Epithelial cell of prostate (primary cell): ENCODE measurements at regions not wholly inside any gene's neighbourhood (a gene's known extent, or its start where the extent isn't known, plus 50 kb on each side); places are given as distances from the start of the nearest gene placed in this dataset.
A peak's percentile ranks its signal among the peaks of the same experiment; 100 is the strongest.
"Not testable (repeated sequence)": the region's sequence is repeated elsewhere in the genome, so short reads cannot be mapped to it uniquely, and the experiment has no call there.

Experiments
- DNase-seq: peaks from one replicate; pipeline ENCODE4 v3.0.0-alpha.2; 2011; ENCODE audit warnings: low read depth, low spot score
- H3K27ac ChIP-seq: fragments of 450-650 bp; 2 replicates; pipeline ENCODE4 v1.5.1; 2017; ENCODE audit warnings: mild to moderate bottlenecking

DNA sequence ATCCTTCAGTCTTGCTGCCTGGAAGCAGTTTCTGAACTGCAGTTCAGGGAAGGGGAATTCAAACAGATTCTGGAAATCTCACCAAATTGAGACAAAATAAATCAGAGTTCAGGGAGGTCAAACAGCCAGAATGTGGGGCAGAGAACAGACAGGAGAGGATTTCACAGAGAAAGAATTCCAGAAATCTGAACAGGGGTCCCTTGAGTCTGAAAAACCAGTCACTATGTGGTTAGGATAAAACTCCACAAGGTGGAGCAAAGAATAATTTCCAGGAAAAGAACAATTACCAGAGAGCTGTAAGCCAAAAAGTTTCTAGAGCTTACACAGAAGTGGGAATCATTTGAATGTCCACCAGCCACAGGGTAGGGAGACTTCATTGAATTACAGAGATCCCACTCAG is 84.7 kb downstream of the URB2 start:
- DNase-seq, result no peak
- no peak overlapping the region for H3K27ac ChIP-seq

- H3K27ac ChIP-seq, result no peak overlapping the region
- no peak for DNase-seq
Measured at GRCh38 chr1:229714306-229714705, 88.3 kb downstream of the URB2 start.

GRCh38 chr1:229714964-229715603 is 89.0 kb downstream of the URB2 start:
- no peak overlapping the region for H3K27ac ChIP-seq
- DNase-seq, result peak; percentile 2

DNA sequence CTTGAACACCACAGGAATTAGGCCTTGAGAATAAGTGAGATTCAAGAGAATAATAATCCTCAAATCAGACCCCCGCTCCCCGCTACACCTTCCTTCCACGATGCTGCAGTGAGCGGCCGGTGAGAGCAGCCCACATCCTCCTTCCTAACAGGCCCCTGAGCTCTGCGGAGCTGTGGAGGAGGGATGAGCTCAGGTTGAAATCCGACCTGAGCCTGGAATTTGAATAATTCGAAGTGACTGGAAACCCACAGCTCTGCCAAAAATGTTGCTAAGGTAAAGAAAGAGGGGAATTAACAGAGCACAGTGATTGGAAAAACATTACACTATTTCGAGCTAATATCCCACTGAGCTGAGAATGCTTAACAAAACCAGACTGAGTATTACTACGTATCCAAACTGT is 90.0 kb downstream of the URB2 start:
- DNase-seq, result no peak

DNA sequence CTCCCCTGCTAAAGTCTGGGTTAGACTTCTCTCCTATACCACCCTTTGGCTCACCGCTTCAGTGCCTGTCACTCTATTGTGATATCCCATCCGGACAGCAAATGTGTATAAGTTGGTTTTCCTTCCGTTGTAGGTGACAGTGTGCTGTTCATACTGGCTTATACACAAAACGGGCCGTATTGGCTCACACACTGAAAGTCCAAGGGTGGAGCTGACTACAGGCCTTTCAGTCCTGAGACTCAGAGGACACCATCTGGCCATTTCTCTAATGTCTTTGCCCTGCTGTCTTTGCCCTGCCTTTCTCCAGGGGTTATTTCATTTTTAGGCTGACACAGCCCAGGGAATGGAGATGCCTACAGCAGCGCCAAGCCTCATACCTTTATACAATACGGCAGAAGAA is 90.7 kb downstream of the URB2 start:
- DNase-seq, result no peak
- no peak overlapping the region for H3K27ac ChIP-seq

More for the DNA sequence above, 90.0 kb downstream of the URB2 start:
- H3K27ac ChIP-seq, result no peak overlapping the region

DNA sequence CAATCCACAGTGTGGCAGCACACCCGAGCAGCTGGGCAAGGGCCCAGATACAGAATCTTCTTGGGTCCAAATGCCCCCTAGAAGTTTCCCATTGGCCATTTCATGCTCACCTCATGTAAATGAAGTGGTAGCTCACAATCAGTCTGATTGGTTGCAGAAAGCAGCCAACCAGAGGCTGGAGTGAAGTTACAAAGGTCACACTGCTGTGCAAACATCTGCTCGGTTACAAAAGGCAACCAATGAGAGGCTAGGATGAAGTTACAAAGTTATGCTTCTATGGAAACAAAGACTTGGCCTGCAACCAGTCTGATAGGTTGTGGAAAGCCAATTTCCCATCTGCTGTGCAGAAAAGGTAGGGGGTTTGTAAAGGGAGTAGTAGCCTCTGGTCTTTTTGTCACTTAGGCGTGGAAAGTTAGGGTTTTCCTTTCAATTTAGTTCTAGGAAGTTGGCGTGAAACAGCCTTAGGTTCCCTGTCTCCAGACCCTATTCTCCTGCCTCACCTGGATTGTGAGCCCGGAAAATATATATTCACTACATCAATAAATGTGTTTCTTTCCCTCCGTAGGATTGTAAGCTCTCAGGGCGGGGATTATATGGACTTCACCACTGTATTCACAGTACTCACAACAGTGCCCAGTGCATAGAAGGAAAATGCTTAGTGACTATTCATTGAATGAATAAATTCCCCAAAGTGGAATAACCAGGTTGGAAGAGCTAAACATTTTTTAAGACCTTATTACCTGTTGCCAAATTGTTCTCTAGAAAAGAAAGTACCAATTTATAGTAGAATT is 91.9 kb downstream of the URB2 start:
- H3K27ac ChIP-seq, result no peak overlapping the region
- no peak for DNase-seq

DNA sequence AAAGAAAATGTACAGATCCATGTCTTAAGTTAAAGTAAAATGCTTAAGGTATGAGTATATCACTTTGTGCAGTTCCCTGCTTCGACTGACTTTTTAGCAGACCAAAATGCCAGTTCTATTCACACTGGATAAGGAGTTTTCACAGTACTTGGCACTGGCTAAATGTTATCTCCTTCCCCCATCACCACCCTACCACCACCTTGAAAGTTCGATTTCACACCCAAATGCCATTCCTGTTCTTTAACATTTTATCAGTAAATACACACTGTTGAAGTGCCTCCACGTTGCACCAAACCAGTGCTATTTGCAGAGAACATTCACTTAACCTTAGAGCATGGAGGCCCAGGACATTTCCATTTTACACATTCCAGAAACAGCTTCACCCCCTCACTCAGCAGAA is 100.0 kb downstream of the URB2 start:
- H3K27ac ChIP-seq, result no peak overlapping the region
- DNase-seq, result no peak

GRCh38 chr1:229729916-229730315 is 103.9 kb downstream of the URB2 start:
- no peak for DNase-seq
- no peak overlapping the region for H3K27ac ChIP-seq

DNA sequence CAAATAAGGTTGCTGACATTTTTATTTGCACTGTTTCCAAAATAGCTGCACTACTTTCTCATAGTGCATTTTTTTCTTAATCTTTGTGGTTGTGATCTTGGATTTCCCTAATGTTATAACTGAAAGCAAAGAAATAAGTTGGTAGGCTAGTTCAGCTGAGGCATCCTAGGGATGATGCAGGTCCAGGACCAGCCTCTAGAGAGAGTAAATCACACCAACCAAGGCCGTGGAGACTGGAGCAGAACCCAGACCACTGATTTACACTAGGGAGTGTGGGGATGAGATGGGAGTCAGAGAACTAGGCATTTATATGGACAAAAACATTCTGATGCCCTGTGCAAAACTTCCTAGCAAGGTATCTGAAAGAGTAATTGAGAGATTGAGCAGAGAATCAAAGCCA is 104.5 kb downstream of the URB2 start:
- H3K27ac ChIP-seq, result no peak overlapping the region
- DNase-seq, result no peak

DNA sequence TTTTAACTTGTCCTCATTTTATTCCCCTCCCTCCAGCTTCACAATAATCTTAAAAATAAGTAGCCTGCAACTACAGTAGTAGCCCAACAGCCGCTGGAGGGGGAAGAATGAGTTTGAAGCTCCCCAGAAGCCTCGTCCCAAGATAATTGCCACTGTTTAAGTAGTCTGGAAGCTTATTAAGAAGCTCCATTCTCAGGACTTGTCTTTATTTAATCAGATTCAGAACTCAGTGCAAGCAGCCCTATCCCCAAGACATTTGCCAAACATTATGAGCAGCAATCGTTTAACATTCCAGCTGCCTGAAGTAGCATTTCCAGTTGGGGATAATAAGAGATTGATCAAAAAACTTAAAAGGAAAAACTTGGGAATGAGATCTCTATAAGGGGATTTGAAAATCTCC is 106.0 kb downstream of the URB2 start:
- H3K27ac ChIP-seq, result no peak overlapping the region
- DNase-seq, result no peak

DNA sequence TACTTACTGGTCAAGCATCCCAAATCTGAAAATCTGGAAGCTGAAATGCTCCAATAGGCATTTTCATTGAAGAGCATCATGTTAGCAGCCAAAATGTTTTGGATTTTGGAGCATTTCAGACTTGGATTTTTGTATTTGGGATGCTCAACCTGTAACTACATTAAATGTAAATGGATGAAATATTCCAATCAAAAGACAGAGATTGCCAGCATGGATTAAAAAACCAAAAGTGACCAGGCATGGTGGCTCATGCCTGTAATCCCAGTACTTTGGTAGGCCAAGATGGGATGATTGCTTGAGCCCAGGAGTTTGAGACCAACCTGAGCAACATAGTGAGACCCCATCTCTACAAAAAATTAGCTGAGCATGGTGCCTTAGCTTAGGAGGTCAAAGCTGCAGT is 110.3 kb downstream of the URB2 start:
- no peak overlapping the region for H3K27ac ChIP-seq
- no peak for DNase-seq

- not testable (repeated sequence) for DNase-seq, H3K27ac ChIP-seq
Measured at GRCh38 chr1:229742614-229743013, 116.6 kb downstream of the URB2 start.

- no peak overlapping the region for H3K27ac ChIP-seq
- no peak for DNase-seq
Measured at GRCh38 chr1:229749992-229750391, 123.9 kb downstream of the URB2 start.

DNA sequence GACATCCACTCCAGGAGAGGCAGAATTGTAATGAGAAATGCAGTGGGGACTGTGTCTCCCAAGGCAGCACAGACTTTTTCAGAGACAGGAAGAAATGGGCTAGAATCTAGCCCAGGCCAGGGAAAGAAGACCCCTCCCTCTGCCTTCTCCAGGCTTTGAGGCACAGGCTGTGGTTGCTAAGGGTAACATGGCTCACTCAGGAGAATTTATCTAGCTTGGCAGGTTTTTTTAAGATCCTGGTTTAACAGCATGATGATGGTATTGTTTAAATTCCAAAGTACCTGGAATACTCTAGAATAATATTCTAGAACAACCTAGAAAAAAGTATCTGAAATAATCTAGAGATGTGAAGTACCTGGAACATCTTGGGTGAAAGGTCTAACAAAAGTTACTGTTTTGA is 125.6 kb downstream of the URB2 start:
- no peak overlapping the region for H3K27ac ChIP-seq
- DNase-seq, result no peak

GRCh38 chr1:229752679-229753078 is 126.6 kb downstream of the URB2 start:
- no peak for DNase-seq
- H3K27ac ChIP-seq, result no peak overlapping the region

DNA sequence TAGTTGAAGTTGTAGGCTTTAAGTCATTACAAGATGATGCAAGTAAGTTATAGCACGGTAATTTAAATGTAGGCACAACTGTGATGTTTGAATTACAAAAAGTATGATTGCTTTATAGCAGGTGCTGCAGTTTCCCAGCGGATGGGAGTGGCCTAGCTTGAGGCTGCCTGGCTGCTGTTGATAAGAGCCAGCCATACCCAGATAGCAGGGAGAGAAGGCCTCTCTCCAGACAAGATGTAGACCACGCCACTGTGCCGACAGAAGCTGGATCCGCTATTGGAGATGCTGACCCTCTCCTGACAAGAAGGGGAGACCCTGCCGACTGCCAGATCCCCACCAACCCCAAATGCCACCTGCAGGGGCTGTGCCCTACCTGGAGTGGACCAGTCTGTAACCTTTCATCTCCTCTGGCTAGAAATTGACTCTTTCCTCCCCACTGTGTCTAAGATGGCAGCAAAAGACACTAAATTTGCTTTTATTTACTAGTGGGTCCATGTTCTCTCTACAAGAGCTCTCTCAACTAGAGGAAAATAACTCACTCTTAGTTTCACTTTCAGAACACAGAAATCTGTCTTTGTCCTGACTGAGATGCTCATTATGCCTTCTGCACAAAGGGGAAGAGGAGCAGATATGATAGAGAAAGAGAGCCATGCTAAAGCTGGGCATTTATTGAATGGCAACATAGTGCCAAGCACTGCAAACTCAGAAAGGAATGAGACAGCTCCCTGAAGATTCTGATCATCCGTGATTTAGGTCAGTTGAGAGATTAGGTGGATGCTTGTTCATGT is 127.9 kb downstream of the URB2 start:
- DNase-seq, result no peak
- H3K27ac ChIP-seq, result no peak overlapping the region

DNA sequence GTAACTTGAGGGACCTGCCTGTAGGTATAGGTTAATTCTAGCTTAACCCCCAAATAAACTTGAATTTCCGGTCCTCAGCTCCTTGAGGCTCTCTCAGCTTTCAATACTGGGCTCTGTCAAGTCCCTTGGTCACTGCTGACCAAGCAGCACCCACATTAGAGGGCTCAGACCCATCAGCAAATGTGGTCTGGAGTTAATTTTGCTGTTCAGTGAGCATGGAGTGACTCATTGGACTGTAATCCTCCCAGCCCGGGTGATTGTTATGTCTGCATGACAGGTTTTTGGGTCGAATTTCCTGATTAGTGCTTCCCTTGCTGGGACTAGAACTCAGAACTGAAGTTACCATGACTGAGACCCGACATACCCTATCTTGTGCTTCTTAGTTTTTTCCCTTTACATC is 130.6 kb downstream of the URB2 start:
- no peak for DNase-seq
- H3K27ac ChIP-seq, result no peak overlapping the region

GRCh38 chr1:229757226-229757625 is 131.2 kb downstream of the URB2 start:
- no peak overlapping the region for H3K27ac ChIP-seq
- no peak for DNase-seq

DNA sequence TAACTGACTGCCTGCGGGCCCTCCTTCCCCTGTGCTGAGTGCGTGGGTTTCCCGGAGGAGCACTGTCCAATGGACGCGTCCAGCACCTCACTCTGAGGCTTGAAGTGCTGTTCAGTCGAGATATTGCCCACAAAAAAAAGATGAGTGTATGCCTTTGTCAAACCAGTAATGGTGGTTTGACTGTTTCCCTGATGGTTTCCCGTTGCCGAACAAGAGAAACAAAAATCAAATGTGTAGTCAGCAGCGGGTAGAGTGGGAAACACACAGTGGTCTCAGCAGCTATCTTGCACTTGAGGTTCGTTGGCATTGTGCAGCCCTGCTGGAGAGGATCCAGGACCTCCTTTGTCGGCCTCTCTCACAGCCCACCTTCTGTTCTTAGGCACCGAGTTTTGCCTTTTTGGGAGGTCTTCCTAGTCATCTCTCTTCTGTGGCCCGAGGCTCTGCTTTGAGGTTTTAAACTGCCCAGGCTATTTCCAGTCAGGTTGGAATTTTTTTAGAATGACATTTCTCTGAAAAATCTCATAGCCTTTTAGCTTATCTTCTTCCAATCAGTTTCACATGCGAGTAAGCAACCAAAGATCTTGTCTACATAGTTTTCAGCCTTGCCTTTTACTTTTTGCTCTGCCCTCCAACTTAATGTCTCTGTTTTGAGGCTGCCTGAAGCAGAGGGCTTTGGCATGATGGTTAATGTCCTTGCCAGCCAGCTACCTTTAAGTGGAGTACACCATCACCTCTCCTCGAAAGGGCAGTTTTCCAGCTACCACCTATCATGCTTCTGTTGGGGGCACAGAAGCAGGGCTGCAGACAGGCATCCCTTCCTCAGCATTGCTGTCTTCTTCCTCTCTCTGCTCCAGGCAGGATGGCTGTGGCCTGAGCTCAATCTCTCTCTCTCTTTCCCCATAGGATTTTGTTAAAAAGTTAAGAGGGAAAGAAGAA is 132.3 kb downstream of the URB2 start:
- H3K27ac ChIP-seq, result no peak overlapping the region
- no peak for DNase-seq

DNA sequence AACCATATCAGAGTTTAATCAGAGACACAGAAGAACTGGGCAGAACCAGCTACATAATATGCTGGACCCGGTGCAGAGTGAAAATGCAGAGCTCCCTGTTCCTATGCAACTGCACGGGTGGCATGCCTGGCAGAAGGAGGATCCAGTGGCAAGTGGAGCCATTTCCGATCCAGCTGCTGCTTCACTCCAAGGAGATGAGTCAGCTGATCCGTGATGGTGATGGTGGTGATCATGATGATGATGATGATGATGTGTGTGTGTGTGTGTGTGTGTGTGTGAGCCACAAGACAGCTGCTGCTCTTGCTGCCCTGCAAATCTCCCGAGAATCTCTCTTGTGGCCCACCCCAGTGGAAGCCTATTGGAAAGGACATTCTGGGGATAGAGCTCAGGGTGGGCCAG is 133.0 kb downstream of the URB2 start:
- no peak overlapping the region for H3K27ac ChIP-seq
- DNase-seq, result no peak
